GM12873 (cell line): ENCODE measurements at regions not wholly inside any gene's neighbourhood (a gene's known extent, or its start where the extent isn't known, plus 50 kb on each side); places are given as distances from the start of the nearest gene placed in this dataset.

Source experiments
- CTCF ChIP-seq: IDR thresholded peaks from 2 replicates; pipeline ENCODE4 v1.5.1; 2012; ENCODE audit warnings: low read depth, mild to moderate bottlenecking, moderate library complexity, low read length, control low read depth; ENCODE audit not compliant: insufficient read depth; ENCODE audit errors: missing control alignments

- no peak for TF ChIP-seq CTCF
These were observed 516.8 kb downstream of the RASEF start for GRCh38 chr9:82546136-82546535.

DNA sequence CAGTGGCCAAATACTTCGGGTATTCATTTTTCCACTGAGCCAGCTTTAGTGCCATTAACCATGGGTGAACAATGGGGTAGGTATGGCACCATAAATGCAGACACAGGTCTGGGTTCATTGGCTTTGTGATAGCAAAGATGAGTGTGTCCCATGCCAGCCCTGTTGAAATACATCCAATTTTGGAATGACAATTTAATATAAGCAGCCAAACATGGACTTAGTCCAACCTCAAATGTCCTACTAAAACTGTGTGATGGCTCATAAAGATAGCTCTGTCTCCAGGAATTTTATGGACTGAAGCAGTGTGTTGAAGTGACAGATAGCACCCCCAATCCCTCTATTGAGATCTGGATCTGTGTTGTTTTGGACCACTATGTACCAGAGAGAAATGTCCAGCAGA is 514.9 kb downstream of the RASEF start:
- TF ChIP-seq CTCF = no peak

DNA sequence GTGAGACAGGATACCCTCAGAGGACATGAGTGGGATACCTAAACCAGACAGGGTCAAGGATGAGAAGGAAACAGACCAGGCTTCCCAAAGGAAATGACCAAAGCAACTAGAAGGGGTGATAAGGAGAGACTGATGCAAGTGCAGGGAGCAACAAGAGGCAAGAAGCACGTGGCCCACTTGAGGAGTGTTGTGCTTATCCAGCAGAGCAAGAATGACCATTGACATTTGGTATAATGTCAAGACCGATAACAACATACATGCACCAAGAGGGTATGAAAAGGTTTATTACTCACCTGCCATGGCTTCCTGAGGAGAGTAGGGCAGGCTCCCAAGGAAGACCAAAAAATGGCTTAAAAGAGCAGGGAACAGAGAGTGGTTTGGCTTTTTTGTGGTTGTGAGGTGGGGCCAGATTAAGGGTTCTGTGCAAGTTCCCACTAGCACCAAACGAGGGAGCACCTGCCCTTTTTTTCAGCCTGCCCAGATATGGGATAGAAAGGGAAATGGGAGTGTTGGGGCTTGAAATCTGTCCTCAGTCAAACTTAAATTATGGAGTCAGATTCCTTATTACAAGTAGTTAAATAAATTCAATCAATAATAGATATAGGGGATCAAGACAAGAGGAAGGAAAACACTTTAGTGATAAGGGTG is 513.6 kb downstream of the RASEF start:
- TF ChIP-seq CTCF = no peak

DNA sequence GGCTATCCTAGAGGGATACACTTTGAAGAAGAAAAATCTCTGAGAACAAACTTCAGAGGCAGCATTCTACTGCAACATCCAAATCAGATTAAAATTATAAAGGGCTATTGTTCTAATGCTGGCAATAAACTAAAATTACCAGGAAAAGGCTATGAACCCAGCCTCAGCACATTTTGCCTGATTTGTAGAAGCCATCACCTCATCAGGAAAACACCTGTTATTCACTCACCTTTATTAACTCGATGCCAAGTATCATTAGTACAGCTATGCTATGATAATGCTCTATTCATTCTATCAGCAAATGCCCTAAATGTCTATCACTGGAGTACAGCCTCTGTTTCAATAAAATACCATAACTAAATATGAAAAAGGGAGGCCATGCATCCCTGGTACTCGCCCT is 510.2 kb downstream of the RASEF start:
- no peak for TF ChIP-seq CTCF

DNA sequence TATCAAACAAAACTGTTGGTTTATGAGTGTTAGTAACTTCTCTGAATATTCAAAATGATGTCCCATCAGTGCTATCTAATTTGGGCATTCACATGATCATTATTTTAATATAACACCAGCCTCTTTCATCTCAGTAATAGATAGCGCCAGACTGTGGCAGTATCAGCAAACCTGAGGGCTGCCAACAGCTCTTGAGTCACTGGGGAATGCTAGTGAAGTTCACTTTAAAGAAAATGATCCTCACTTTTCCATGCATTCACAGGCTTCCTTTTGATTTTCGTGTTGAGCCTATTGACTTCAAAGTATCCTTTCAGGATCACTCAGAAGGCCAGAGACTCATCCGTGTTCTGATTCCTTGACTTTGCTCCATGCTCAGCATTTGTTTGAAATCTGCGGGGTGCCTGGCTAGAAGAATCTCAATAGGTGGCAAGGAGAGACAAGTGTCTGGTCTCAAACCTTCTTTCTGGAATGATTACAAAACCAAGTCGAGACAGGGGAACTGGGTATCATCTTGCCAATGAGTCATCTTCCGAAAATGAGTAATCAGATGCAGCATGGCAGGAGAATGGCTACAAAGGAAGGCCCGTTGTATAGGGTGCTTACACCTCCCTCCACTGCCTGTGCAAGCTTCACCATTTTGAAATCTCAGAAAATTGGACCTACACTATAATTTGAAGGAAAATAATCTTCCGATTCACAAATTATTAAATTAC is 509.1 kb downstream of the RASEF start:
- TF ChIP-seq CTCF = no peak

DNA sequence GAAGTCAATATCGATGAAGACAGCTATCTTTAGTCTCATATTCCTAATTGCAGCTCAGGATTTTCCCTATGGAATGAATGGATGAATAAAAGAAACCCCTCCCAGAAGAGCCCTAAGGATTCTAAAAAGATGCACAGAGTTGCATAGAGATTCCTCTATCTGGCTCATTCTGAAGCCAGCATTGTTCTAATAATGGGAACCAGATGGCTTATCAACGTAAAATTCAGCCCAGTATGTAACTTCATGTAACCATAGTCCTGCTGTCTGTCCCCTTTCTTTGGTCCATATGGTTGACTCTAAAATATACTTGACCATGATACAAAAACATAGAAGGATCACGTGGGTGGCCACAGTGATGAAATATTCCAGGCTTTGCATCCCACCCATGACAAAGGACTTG is 508.6 kb downstream of the RASEF start:
- TF ChIP-seq CTCF = no peak

GRCh38 chr9:82555031-82555430 is 507.9 kb downstream of the RASEF start:
- TF ChIP-seq CTCF = no peak
